HepG2 (cell line): ENCODE measurements at regions not wholly inside any gene's neighbourhood (a gene's known extent, or its start where the extent isn't known, plus 50 kb on each side); places are given as distances from the start of the nearest gene placed in this dataset.

Experiments used
- ATAC-seq: fragments of 200-7000 bp; cut with Tn5 transposase; 3 replicates; pipeline ENCODE4 v1.9.1; 2020; ENCODE audit warnings: mild to moderate bottlenecking, moderate library complexity
- BruUV-seq: library from RNA; stranded (reverse); fragments of 400-500 nt; replicated peaks from 2 replicates; lab custom pipeline; 2021; lab: Mats Ljungman, UMichigan
- CTCF ChIA-PET: fragments of 300-600 bp; formaldehyde crosslinking; extraction: SDS; loops from one replicate; lab custom pipeline; 2021; ENCODE audit warnings: low total read pairs, inconsistent platforms, low intra/inter-chr PET ratio; lab: Yijun Ruan, JAX
- POLR2A ChIA-PET: fragments of 350-600 bp; sonication (Branson Sonifier 250); formaldehyde crosslinking; loops from one replicate; lab custom pipeline; 2020; ENCODE audit warnings: antibody characterized with exemption, inconsistent platforms; lab: Yijun Ruan, JAX
- DNase-seq: peaks from one replicate; pipeline ENCODE4 v3.0.0-alpha.2; 2015; ENCODE audit warnings: low spot score
- FAIRE-seq: peaks from 3 replicates; lab custom pipeline; 2011; peaks lifted over from hg19 to GRCh38; lab: Jason Lieb, UNC
- H2AFZ ChIP-seq: one replicate; pipeline ENCODE4 v1.6.1; 2011; ENCODE audit warnings: low read length, inconsistent platforms
- H3K27ac ChIP-seq: fragments of 300-600 bp; 3 replicates; pipeline ENCODE4 v1.8.0; 2011; ENCODE audit warnings: mixed run types, mild to moderate bottlenecking, mixed read lengths, low read length, inconsistent platforms; ENCODE audit not compliant: insufficient read depth; ENCODE audit errors: extremely low read length
- H3K27me3 ChIP-seq, 2 experiments: fragments of 200-600 bp in 1 of 2; 2 replicates in 1 of 2; 3 replicates in 1 of 2; pipeline versions ENCODE4 v1.6.0 to v1.8.0; 2011; ENCODE audit warnings: low read length in 2 of 2, mild to moderate bottlenecking in 2 of 2, moderate library complexity in 2 of 2, inconsistent platforms in 1 of 2; ENCODE audit not compliant: insufficient read depth in 2 of 2, control insufficient read depth in 1 of 2
- H3K36me3 ChIP-seq, 2 experiments: fragments of 200-600 bp in 1 of 2; replicated peaks in 1 of 2; 2 replicates in 1 of 2; 3 replicates in 1 of 2; pipeline versions ENCODE4 v1.5.1 to v1.8.0; 2011; ENCODE audit warnings: low read length in 2 of 2, inconsistent platforms in 1 of 2; ENCODE audit not compliant: insufficient read depth in 2 of 2, control insufficient read depth in 1 of 2
- H3K4me1 ChIP-seq: 2 replicates; pipeline ENCODE4 v1.5.1; 2012; ENCODE audit warnings: low read length, inconsistent platforms; ENCODE audit not compliant: insufficient read depth
- H3K4me2 ChIP-seq: 2 replicates; pipeline ENCODE4 v1.6.0; 2011; ENCODE audit warnings: low read depth, low read length, inconsistent platforms
- H3K4me3 ChIP-seq, 3 experiments: fragments of 200-600 bp in 1 of 3; sonication (generic), shearing (Covaris generic) in 1 of 3; replicated peaks in 1 of 3; 2 replicates each; pipeline ENCODE4 v1.5.1; 2011 to 2016; ENCODE audit warnings: low read length in 3 of 3, inconsistent platforms in 2 of 3, low read depth in 2 of 3, mild to moderate bottlenecking in 2 of 3, control low read depth in 1 of 3, mixed read lengths in 1 of 3; ENCODE audit not compliant: insufficient read depth in 1 of 3
- H3K79me2 ChIP-seq: one replicate; pipeline ENCODE4 v1.6.1; 2011; ENCODE audit warnings: low read length, inconsistent platforms; ENCODE audit not compliant: insufficient read depth
- H3K9ac ChIP-seq: 2 replicates; pipeline ENCODE4 v1.6.0; 2011; ENCODE audit warnings: mild to moderate bottlenecking, low read depth, low read length, inconsistent platforms; ENCODE audit not compliant: insufficient read depth
- H3K9me3 ChIP-seq: 2 replicates; pipeline ENCODE4 v1.5.1; 2012; ENCODE audit warnings: mild to moderate bottlenecking, low read length
- H4K20me1 ChIP-seq: 2 replicates; pipeline ENCODE4 v1.6.0; 2011; ENCODE audit warnings: inconsistent platforms, mild to moderate bottlenecking, low read length, moderate library complexity; ENCODE audit not compliant: insufficient read depth
- AGO1 ChIP-seq: fragments of 200-400 bp; formaldehyde crosslinking; IDR thresholded peaks from 2 replicates; pipeline ENCODE4 v1.6.1; 2017; ENCODE audit warnings: mild to moderate bottlenecking, low read depth, low read length, moderate library complexity; ENCODE audit not compliant: poor library complexity, severe bottlenecking
- BRF2 ChIP-seq: sonication (generic); formaldehyde crosslinking; IDR thresholded peaks from 2 replicates; pipeline ENCODE4 v1.8.1; 2022; ENCODE audit warnings: mild to moderate bottlenecking, missing genetic modification reagents
- ERF ChIP-seq: IDR thresholded peaks from 2 replicates; pipeline ENCODE4 v1.6.1; 2018; ENCODE audit warnings: missing biosample characterization, missing genetic modification reagents
- POLR2AphosphoS5 ChIP-seq: IDR thresholded peaks from 2 replicates; pipeline ENCODE4 v1.6.1; 2012; ENCODE audit warnings: low read depth, low read length
- PTBP1 ChIP-seq: fragments of 200-400 bp; formaldehyde crosslinking; IDR thresholded peaks from 2 replicates; pipeline ENCODE4 v1.6.1; 2018; ENCODE audit warnings: low read length, low read depth; ENCODE audit not compliant: poor library complexity, severe bottlenecking
- SOX5 ChIP-seq: IDR thresholded peaks from 2 replicates; pipeline ENCODE4 v1.6.1; 2016; ENCODE audit warnings: borderline replicate concordance
- TBX2 ChIP-seq: sonication (generic); formaldehyde crosslinking; IDR thresholded peaks from 2 replicates; pipeline ENCODE4 v1.5.0; 2020; ENCODE audit warnings: missing genetic modification reagents, mild to moderate bottlenecking, borderline replicate concordance
- ZFP90 ChIP-seq: sonication (generic); formaldehyde crosslinking; IDR thresholded peaks from 2 replicates; pipeline ENCODE4 v1.8.0; 2022; ENCODE audit warnings: missing genetic modification reagents, mild to moderate bottlenecking, inconsistent platforms, borderline replicate concordance
- ZNF549 ChIP-seq: sonication (generic); formaldehyde crosslinking; IDR thresholded peaks from 2 replicates; pipeline ENCODE4 v1.5.0; 2020; ENCODE audit warnings: missing genetic modification reagents
- ZNF678 ChIP-seq: sonication (generic); formaldehyde crosslinking; IDR thresholded peaks from 2 replicates; pipeline ENCODE4 v1.4.0; 2020; ENCODE audit warnings: mild to moderate bottlenecking, missing genetic modification reagents
- ZNF770 ChIP-seq: sonication (generic); formaldehyde crosslinking; IDR thresholded peaks from 2 replicates; pipeline ENCODE4 v1.5.0; 2020; ENCODE audit warnings: mild to moderate bottlenecking, missing genetic modification reagents
- WGBS: methylation state at CpG from one replicate; pipeline ENCODE4 v1.1.6; 2017; ENCODE audit warnings: low lambda C conversion rate; 5-methylcytosine and 5-hydroxymethylcytosine counted together
- in situ Hi-C: cut with HindIII; loops from 2 replicates; pipeline ENCODE4 v1.10.0; 2017; ENCODE audit warnings: low pct_unique_long_range_greater_than_20kb; ENCODE audit not compliant: extremely low pct_ligation_motif_present
- intact Hi-C: fragments of 100-400 bp; cut with micrococcal nuclease; formaldehyde crosslinking; loops from one replicate; pipeline ENCODE4 v1.10.0; 2022; ENCODE audit not compliant: unreplicated experiment
- TF ChIP-seq, protein P1 (sequence below): IDR thresholded peaks from 2 replicates; pipeline ENCODE4 v1.6.1; 2012; ENCODE audit warnings: inconsistent platforms
- TF ChIP-seq, protein P2 (sequence below): sonication (generic); formaldehyde crosslinking; IDR thresholded peaks from 2 replicates; pipeline ENCODE4 v1.8.0; 2023; ENCODE audit warnings: mild to moderate bottlenecking, missing genetic modification reagents

GRCh38 chr2:126835261-126835660 is 63.4 kb upstream of the TEX51 start:
- Histone ChIP-seq H3K9me3 (no peaks in the 10 kb centered on the region), H3K79me2 (no peaks in the 10 kb centered on the region), H3K27ac (no peak overlapping the region), H3K36me3 (no peaks in the 10 kb centered on the region), H3K27me3 (peaks cover 0 to 9% of the 10 kb centered on the region in 2 experiments; a peak in 3 of 5 replicates), H3K4me3 (no peak overlapping the region), H4K20me1 (no peaks in the 10 kb centered on the region), H3K4me2 (no peak overlapping the region), H3K9ac (no peak overlapping the region), H2AFZ (no peak overlapping the region), H3K4me1 (no peaks in the 10 kb centered on the region)
- FAIRE-seq (no peak), ATAC-seq (no peak), DNase-seq (no peak)
- ChIA-PET POLR2A (no interaction called here), CTCF (no interaction called here)
- BruUV-seq = no TSS peak
- intact Hi-C loops (no loop called here), in situ Hi-C loops (no loop called here)
- 21% methylated on average over 8 of the region's 8 CpGs for WGBS
- TF ChIP-seq ZNF549 (CRISPR knock-in tag) (no peak), POLR2AphosphoS5 (no peak), TBX2 (CRISPR knock-in tag) (no peak), ZFP90 (CRISPR knock-in tag) (no peak), AGO1 (no peak), ZNF770 (CRISPR knock-in tag) (no peak), SOX5 (CRISPR knock-in tag) (no peak), ZNF678 (CRISPR knock-in tag) (no peak), PTBP1 (no peak), ERF (CRISPR knock-in tag) (no peak), BRF2 (CRISPR knock-in tag) (no peak)
- TF ChIP-seq, protein P1, sequence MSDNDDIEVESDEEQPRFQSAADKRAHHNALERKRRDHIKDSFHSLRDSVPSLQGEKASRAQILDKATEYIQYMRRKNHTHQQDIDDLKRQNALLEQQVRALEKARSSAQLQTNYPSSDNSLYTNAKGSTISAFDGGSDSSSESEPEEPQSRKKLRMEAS = no peak
- TF ChIP-seq, protein P2, sequence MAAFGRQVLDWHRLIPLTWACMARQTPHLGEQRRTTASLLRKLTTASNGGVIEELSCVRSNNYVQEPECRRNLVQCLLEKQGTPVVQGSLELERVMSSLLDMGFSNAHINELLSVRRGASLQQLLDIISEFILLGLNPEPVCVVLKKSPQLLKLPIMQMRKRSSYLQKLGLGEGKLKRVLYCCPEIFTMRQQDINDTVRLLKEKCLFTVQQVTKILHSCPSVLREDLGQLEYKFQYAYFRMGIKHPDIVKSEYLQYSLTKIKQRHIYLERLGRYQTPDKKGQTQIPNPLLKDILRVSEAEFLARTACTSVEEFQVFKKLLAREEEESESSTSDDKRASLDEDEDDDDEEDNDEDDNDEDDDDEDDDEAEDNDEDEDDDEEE = no peak
